ENCODE measurements at regions not wholly inside any gene's neighbourhood (a gene's known extent, or its start where the extent isn't known, plus 50 kb on each side); places are given as distances from the start of the nearest gene placed in this dataset.
"Not testable (repeated sequence)": the region's sequence is repeated elsewhere in the genome, so short reads cannot be mapped to it uniquely, and the experiment has no call there.

DNA sequence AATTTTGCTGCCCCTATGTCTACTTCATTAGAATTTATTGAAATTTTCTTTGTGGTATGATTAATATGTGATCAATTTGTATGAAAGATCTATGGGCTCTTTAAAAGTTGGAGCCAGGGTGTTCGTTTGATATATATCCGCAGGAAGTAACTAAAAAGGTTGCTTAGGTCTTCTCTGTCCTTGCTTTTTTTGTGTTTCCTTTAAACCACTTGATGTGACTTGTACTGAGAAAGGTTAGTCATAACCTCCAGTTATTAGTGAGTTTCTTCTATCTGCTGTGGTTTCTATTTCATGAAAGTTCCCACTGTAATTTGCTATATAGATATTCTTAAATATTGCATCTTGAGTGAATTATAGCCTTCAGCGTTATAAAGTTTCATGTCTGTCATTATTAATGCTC is 585.3 kb upstream of the ARID1B start:
- H3K27me3 ChIP-seq, result no peaks in the 10 kb centered on the region
- intact Hi-C loops (cut with DNase I), result no loop called here
- DNase-seq (ENCODE audit: extremely low spot score), result no peak
- WGBS, result 79% methylated on average over 3 of the region's 3 CpGs
- TF ChIP-seq, protein P1, sequence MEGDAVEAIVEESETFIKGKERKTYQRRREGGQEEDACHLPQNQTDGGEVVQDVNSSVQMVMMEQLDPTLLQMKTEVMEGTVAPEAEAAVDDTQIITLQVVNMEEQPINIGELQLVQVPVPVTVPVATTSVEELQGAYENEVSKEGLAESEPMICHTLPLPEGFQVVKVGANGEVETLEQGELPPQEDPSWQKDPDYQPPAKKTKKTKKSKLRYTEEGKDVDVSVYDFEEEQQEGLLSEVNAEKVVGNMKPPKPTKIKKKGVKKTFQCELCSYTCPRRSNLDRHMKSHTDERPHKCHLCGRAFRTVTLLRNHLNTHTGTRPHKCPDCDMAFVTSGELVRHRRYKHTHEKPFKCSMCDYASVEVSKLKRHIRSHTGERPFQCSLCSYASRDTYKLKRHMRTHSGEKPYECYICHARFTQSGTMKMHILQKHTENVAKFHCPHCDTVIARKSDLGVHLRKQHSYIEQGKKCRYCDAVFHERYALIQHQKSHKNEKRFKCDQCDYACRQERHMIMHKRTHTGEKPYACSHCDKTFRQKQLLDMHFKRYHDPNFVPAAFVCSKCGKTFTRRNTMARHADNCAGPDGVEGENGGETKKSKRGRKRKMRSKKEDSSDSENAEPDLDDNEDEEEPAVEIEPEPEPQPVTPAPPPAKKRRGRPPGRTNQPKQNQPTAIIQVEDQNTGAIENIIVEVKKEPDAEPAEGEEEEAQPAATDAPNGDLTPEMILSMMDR (IDR thresholded peaks at IDR 0.05), result no peak
- TF ChIP-seq POLR2AphosphoS5 (IDR thresholded peaks at IDR 0.05) (no peak), EP300 (IDR thresholded peaks at IDR 0.05) (no peak), POLR2A (IDR thresholded peaks at IDR 0.05; ENCODE audit: low read depth) (no peak)
- H3K4me1 ChIP-seq, result no peaks in the 10 kb centered on the region
- H3K9me3 ChIP-seq, result no peaks in the 10 kb centered on the region
- H3K4me3 ChIP-seq, result no peak overlapping the region
- no peaks in the 10 kb centered on the region for H3K36me3 ChIP-seq
- no peak overlapping the region for H3K27ac ChIP-seq (replicated peaks in 1 of 4)

DNA sequence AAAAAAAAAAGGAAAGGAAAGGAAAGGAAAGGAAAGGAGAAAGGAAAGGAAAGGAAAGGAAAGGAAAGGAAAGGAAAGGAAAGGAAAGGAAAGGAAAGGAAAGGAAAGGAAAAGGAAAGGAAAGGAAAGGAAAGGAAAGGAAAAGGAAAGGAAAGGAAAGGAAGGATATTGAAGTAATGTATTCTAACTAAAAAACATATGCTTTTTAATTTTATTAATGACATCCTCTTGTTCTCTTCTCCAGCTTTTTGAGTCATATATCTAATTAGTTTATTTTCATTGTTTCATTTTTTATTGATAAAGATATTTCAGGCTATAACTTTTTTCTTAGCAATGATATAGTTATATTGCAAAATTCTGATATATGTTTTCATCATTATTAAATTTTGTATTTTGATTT is 585.8 kb upstream of the ARID1B start:
- H3K4me3 ChIP-seq; DNase-seq (ENCODE audit: extremely low spot score); H3K27ac ChIP-seq (replicated peaks in 1 of 4); H3K4me1 ChIP-seq; intact Hi-C loops (cut with DNase I); H3K9me3 ChIP-seq; H3K36me3 ChIP-seq; H3K27me3 ChIP-seq: not testable (repeated sequence)

DNA sequence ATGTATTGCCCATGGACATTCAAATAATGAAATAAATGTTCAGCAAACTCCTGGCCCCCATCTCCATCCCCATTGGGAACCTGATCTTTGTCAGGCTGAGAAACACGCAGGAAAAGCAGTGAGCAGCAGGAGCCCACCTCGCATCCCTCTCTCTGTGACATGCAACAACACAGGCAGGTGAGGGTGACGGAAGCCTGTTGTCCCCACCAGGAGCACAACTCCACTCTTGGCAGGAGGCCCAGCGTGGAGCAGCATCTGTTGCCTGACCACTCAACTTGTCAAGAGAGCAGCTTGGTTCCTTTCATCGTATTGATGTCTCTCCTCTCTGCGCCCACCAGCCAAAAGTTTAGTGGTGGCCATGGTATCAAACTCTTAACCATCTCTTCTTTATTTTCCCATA is 586.9 kb upstream of the ARID1B start:
- H3K27ac ChIP-seq (replicated peaks in 1 of 4), result no peak overlapping the region
- no peak overlapping the region for H3K4me3 ChIP-seq
- TF ChIP-seq EP300 (IDR thresholded peaks at IDR 0.05) (no peak), POLR2A (IDR thresholded peaks at IDR 0.05; ENCODE audit: low read depth) (no peak), POLR2AphosphoS5 (IDR thresholded peaks at IDR 0.05) (no peak)
- TF ChIP-seq, protein P1 (IDR thresholded peaks at IDR 0.05), result no peak
- WGBS, result 84% methylated on average over 6 of the region's 6 CpGs
- no peak for DNase-seq (ENCODE audit: extremely low spot score)
- H3K36me3 ChIP-seq, result no peaks in the 10 kb centered on the region
- intact Hi-C loops (cut with DNase I), result no loop called here
- no peaks in the 10 kb centered on the region for H3K4me1 ChIP-seq
- H3K9me3 ChIP-seq, result no peaks in the 10 kb centered on the region
- H3K27me3 ChIP-seq, result no peaks in the 10 kb centered on the region

DNA sequence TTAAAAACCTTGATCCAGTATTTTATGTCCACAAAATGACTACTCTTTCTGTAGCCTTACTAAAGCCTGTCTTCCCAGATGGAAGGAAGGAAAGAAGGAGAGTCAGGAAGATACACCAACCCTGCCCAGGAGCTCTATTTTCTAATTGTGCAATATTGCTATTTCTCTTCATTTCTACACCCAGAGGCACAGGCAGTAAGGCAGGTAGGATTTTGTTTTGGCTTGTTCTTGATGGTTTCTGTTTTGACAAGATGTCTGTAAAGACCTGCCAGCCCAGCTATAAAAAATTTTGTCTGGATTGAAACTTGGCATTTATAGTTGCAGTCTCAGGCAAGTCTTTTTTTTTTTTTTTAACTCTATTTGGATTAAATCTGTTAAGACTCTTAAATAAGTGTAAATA is 587.5 kb upstream of the ARID1B start:
- Histone ChIP-seq H3K27me3 (no peaks in the 10 kb centered on the region), H3K4me3 (no peak overlapping the region), H3K36me3 (no peaks in the 10 kb centered on the region), H3K9me3 (no peaks in the 10 kb centered on the region), H3K4me1 (no peaks in the 10 kb centered on the region), H3K27ac (replicated peaks in 1 of 4) (no peak overlapping the region)
- intact Hi-C loops (cut with DNase I), result no loop called here
- TF ChIP-seq, protein P1 (IDR thresholded peaks at IDR 0.05), result no peak
- no peak for TF ChIP-seq POLR2AphosphoS5 (IDR thresholded peaks at IDR 0.05)
- TF ChIP-seq POLR2A (IDR thresholded peaks at IDR 0.05; ENCODE audit: low read depth), result no peak
- no peak for TF ChIP-seq EP300 (IDR thresholded peaks at IDR 0.05)
- DNase-seq (ENCODE audit: extremely low spot score), result no peak

DNA sequence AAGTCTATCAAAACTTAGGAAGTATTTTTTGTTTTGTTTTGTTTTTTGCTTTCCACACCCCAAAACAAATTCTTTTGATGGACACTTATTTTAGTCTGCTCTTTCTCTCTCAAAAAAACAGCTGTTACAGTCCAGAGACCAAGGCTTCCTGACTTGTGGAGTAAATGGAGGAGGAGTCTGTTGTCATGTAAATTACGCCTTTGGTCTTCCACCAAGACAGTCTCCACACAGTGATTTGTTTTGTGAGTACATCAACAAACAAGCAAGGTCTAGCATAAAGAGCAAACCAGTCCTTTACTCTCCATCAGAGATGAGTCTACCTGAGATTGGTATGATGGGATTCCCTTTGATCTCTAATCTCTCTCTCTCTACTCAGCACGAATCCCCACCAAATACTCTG is 588.0 kb upstream of the ARID1B start:
- 79% methylated on average over 2 of the region's 2 CpGs for WGBS

More for the DNA sequence above, 588.0 kb upstream of the ARID1B start:
- Histone ChIP-seq H3K36me3 (no peaks in the 10 kb centered on the region), H3K9me3 (no peaks in the 10 kb centered on the region), H3K27me3 (no peaks in the 10 kb centered on the region), H3K4me3 (no peak overlapping the region), H3K4me1 (no peaks in the 10 kb centered on the region), H3K27ac (replicated peaks in 1 of 4) (no peak overlapping the region)
- no peak for DNase-seq (ENCODE audit: extremely low spot score)
- TF ChIP-seq POLR2AphosphoS5 (IDR thresholded peaks at IDR 0.05) (no peak), POLR2A (IDR thresholded peaks at IDR 0.05; ENCODE audit: low read depth) (no peak), EP300 (IDR thresholded peaks at IDR 0.05) (no peak)
- TF ChIP-seq, protein P1 (IDR thresholded peaks at IDR 0.05), result no peak
- intact Hi-C loops (cut with DNase I), result no loop called here

Measured in esophagus muscularis mucosa (tissue), 4 donors.